Inflammatory macrophage treated with lipopolysaccharide for 1 hour (primary cell): ENCODE measurements at regions not wholly inside any gene's neighbourhood (a gene's known extent, or its start where the extent isn't known, plus 50 kb on each side); places are given as distances from the start of the nearest gene placed in this dataset.
"Not testable (repeated sequence)": the region's sequence is repeated elsewhere in the genome, so short reads cannot be mapped to it uniquely, and the experiment has no call there.

ENCODE experiments used
- DNase-seq, 2 donors: peaks; one replicate each; pipeline ENCODE4 v3.0.0-alpha.2; 2020 to 2022

DNA sequence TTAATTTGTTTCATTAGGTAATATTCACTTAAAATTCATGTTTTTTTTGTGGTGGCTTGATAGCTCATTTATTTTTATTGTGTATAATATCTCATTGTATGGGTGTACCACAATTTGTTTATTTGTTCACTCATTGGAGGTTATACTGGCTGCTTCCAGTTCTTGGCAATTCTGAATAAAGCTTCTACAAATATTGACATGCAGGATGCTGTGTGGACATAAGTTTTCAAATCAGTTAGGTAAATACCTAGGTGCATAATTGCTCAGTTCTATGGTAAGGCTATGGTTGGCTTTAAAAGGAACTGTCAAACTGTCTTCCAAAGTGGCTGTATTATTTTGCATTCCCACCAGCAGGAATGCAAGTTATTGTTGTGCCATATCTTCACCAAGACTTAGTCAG, 504.5 kb upstream of the GALNTL6 start:
- no peak for DNase-seq

DNA sequence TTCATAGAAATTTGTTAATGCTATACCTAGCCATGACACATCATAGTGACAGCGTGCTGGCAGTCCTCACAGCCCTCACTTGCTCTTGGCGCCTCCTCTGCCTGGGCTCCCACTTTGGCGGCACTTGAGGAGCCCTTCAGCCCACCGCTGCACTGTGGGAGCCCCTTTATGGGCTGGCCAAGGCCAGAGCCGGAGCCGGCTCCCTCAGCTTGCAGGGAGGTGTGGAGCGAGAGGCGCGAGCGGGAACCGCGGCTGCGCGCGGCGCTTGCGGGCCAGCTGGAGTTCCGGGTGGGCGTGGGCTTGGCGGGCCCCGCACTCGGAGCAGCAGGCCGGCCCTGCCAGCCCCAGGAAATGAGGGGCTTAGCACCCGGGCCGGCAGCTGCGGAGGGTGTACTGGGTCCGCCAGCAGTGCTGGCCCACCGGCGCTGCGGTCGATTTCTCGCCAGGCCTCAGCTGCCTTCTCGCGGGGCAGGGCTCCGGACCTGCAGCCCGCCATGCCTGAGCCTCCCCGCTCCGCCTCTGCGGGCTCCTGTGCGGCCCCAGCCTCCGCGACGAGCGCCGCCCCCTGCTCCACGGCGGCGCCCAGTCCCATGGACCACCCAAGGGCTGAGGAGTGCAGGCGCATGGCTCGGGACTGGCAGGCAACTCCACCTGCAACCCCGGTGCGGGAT, 515.0 kb upstream of the GALNTL6 start:
- DNase-seq, result not testable (repeated sequence)

DNA sequence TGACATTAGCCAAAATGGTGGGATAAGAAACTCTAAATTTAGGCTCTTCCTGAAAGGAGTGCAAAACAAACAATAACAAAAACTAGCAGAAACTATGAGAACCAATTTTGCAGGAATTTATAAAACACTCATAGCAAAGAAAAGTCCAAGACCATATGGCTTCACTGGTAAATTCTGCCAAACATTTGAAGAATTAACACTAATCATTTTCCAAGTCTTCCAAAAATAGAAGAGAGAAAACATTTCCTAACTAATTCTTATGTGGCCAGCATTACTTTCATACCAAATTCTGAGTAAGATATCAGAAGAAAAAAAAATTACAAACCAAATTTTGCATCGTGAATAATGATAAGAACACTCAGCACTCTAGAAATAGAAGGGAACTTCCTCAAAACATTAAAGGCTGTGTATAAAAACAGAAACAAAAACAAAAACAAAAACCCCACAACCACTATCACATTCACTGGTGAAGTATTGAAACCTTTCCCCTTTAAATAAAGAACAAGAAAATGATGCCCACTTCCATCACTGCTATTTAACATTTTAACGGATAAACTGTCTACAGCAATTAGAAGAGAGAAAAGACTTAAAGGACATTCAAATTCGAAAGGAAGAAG, 524.3 kb upstream of the GALNTL6 start:
- DNase-seq, result no peak

DNA sequence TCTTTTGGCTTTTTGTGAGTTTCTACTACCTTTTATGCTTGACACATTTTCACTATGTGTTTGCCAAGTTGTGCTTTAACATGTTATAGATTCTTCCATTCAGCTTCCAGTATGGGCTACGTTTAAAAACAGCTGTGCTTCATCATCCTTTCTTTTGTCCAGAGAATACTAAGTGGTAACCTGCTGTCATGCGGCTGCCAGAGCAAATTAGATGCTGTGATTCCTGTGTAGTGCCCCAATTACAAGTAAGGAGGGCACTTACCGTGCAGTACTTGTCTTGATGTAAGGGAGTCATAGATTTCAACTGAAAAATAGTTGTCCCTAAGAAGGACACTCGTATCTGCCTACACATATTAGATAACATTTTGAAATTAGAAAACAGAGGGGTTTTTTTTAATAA, 531.8 kb upstream of the GALNTL6 start:
- no peak for DNase-seq

DNA sequence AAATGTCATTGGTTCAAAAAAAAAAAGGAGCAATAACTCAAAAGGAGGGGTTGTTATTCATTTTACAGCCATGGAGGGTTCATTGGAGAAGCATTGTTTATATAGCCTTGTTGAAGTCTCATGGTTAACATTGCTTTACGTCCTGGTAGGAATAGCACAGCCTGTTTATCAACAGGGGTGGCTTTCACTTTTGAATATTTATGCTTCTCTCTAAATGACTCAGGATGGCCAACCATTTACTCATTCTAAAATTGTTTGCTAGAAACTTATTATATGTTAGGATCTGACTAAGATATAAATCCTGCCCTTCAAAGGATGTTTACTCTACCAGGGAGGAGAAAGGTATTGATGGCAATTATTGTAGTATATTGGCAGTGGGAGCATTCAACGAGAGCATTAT, 534.1 kb upstream of the GALNTL6 start:
- DNase-seq, result no peak

DNA sequence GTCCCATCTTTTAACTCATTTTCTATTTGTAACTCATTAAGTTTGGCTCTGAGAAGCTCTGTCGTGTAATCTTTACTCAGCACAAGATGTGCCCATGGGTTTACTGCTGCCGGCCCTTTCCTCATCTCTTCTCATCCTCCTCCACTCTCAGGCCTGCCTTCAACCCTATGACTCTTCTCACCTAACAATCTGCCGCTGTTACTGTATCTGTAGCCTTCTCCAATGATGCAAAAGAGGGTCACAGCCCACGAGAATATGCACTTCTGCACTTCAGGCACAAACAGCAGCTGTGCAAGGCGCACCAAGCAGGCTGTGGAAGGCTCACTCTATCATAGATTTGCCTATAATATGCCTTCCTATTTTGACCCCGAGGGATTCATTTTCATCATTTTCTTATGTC, 546.5 kb upstream of the GALNTL6 start:
- DNase-seq, result no peak

DNA sequence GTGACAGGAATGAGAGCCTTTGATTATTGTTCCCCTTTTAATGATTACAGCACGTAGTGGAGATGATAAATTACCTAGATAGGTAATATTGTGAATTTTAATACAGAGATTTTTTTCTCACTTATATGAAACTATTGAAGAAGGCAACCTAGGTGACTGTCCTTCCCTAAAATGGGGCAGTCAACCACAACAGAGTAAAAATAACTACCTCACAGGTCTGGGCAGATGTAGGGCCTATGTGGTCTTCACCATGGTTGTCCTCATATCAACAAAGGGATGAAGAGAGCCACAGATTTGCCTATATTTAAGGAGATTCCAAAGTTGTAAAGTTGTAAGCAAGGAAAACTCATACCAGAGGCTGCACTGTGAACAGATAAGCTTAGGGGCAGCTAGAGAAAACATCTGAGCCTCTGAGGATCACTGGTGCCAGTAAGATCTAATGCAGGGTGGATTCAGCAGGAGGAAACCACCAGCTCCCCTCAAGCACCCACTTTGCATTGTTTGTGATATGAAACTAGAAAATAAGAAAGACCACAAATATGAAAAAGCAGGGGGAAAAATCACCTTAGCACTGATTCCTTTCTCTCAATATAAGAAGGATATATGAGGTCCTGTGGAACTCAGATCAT, 547.9 kb upstream of the GALNTL6 start:
- DNase-seq, result no peak

DNA sequence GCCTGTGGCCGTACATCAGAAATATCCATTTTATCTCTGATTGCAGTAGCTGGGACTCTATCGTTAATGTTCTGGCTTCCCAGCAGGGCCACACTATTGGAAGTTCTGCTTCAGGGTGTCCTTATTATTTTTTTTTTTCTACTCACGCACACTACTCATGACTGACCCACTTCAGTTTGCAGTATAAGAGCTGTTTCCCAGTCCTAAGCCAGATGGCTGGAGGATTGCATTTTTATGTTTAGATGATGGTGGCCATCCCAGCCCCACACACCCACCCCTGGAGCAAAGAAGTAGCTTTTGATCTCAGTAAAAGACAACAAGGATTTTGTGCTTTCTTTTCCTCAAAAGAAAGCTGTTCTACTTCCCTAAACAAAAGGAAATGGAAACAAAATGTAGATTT, 557.0 kb upstream of the GALNTL6 start:
- DNase-seq, result no peak

DNA sequence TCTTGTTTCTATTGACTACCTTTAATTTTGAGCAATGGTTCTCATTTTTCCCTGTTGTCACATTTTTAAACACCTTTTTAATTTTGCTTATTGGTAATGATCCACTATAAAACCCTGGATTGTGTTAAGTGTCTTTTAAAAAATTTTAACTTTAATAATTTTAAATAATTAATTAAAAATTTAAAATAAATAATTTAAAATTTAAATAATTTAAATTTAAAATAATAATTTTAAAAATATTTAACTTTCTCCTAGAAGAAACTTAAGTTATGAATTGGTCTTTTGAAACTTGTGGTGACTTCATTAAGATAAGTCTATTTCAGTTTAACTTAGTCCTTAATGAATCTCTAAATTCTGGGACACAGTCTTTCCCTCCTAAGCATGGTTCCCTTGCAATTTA, 566.3 kb upstream of the GALNTL6 start:
- DNase-seq, result no peak

DNA sequence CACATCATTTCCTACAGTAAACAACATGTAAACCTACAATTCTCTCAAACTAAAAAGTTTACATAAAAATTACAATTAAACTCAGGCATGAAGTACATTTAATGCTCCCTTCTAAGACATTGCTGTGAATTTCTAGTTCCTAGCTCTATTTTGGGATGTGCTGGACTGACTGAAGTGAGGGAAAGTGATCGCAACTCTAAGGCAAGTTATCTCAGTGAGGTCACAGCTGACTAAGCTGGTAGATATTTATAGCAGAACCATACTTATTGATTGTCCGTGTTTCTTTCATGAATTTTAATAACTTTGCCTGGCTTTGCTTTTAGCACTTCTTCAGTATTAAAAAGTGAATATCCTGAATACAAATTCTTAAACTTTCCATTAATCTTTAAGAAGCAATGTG, 570.4 kb upstream of the GALNTL6 start:
- DNase-seq, result no peak

DNA sequence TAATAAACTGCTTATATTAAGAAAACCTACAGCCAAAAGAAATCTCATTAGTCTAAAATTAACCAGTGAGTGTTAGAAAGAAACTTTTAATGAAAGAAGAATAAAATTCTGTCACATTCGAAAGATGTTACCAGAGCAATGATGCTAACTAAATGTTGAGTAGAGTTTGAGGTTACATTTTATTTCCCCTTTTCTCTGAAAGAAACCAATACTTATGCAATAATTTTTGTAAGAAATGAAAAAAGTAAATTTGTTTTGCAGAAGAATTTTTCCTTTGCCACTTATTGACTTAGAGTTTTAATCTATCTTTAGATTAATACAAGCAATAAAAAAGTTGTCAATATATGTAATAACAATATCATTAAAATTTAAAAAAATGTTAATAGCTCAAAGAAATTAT, 574.0 kb upstream of the GALNTL6 start:
- peak; percentile 20 to 35 for DNase-seq

DNA sequence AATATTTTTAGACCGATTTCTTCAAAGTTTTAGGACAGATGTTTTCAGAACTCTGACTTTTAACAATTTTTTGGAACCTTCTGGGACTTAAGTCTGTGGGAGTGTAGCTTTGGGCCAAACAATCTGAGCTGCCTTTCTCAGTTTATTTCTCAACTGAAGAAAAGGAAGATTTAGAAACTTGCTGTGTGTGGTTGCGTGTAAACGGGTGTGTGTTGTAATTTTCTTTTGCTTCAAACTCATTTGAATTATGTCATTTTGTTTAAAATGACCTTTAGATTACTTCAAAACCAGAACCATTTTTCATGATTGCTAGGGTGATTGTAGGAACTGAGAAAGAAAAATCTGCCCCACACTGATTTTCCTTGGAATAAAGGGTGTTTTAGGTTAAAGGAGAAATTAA, 577.7 kb upstream of the GALNTL6 start:
- peak; percentile 62 to 64 for DNase-seq

DNA sequence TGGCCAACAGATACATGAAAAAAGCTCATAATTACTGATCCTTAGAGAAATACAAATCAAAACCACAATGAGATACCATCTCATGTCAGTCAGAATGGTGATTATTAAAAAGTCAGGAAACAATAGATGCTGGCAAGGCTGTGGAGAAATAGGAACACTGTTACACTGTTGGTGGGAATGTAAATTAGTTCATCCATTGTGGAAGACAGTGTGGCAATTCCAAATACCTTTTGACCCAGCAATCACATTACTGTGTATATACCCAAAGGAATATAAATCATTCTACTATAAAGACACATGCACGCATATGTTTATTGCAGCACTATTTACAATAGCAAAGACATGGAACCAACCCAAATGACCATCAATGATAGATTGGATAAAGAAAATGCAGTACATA, 583.9 kb upstream of the GALNTL6 start:
- DNase-seq, result not testable (repeated sequence)

DNA sequence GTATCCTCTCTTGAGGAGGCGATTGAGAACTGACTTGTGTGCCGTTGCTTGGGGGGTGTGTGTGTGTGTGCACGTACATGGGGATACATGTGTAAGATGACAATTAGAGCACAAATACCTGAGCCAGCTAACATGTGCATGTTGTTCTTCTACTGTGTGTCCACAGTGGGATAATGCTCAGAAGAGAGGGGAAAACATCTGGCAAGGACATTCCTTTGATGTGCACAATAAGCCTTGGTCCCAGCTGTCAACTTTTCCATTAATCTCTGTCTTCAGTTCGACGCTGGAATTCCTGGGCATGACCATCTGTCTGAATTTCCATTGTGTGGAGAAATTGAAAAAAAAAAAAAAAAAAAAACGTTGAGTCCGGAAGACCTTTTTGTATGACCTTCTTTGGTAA, 592.0 kb upstream of the GALNTL6 start:
- no peak for DNase-seq

DNA sequence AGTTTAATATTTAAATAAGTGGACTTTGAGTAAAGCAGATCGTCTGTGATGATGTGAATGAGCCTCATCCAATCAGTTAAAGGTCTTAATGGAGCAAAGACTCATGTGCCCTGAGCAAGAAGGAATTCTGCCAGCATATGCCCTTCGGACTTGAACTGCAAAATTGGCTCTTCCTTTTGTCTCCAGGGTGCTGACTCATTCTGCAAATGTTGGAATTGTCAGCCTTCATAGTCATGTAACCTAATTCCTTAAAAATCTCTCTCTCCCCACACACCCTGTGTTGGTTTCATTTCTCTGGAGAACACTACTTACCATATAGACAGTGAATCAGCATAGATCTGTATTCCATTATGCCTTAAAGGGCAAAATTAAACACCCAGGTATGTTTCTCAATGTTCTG, 609.8 kb upstream of the GALNTL6 start:
- no peak for DNase-seq

DNA sequence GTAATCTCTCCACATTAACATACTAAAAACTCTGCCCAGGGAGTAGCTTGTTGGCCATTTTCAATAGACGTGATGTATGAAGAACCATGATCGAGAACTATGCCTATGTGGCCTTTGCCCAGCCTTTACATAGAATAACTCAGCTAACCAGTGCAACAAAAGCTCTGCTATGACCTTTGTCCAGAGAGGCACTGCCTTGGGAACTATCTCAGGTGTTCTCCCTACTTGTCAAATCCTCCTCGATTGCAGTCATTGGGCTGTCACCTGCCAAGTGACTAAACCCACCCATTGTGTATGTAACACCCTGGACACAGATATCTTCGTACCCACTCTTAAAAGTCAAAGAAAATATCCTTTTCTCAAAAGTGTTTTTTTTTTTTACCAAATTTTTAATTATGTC, 610.3 kb upstream of the GALNTL6 start:
- no peak for DNase-seq

DNA sequence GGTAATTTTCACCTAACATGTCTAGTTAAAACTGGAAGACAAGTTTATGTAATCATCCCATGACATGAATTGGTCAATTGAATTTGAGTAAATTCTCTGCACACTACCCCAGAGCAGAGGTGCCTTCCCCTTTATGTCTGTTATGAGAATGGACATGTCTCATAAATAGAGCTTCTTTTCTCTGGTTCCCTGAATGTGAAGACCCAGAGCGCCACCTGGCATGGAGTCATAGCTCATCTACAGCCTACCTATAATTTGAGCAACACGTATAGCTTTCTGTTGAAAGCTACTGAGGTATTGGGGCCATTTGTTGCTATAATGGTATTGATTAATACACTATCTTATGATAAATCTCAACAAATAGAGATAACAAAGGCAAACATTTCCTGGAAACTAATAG, 626.5 kb upstream of the GALNTL6 start:
- no peak for DNase-seq

DNA sequence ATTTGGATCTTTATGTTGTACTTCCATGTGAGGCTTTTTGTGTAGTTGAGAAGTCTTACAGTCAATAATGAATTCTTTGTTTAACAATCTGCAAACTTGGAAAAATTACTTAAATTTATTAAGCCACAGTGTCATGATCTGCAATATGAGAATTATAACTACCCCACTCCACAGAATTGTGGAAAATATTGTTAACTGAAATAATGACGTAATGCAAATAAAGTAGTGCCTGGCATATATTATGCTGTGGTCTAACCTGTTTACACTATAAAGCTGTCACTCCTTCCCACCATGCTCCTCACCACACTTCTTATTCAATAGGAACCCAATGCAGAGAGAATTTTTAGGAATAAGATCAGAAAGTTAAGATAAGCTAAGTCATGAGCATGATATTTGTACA, 632.1 kb upstream of the GALNTL6 start:
- DNase-seq, result no peak

DNA sequence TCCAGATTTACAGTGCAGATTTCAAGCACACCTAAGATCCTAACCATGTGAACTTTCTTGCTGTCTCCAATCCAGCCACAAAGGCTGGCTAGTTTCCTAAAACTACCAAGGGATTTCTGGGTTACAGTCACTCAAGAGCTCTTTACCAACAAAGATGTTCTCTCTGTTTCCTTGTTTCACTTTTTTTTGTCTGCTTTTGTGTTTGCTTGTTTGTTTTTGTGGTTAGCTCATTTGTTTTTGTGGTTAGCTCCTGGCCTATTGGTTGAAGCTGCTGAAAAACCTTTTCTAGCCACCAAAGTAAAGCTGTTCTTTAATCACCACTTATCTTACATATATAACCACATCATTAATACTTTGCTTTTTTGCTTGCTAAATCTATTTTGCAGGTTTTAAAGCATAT, 642.5 kb upstream of the GALNTL6 start:
- DNase-seq, result no peak

DNA sequence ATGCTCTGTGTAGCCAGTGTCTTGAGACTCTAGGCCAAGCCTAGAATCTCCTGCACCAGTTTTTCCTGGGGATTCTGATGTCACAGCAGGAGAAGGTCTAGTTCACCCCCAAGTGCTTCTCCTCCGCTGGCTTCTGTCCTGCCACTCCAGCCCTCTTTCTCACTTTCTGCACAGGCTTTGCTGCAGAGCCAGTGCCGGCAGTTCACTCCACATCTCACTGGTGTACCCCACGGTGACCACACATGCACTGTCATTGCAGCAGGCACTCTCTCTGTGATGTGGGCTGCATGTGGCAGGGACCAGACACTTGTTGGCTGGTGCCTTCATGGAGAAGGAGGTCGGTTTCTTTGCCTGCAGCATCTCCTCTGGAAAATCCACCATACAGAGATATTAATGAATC, 643.8 kb upstream of the GALNTL6 start:
- DNase-seq, result no peak

DNA sequence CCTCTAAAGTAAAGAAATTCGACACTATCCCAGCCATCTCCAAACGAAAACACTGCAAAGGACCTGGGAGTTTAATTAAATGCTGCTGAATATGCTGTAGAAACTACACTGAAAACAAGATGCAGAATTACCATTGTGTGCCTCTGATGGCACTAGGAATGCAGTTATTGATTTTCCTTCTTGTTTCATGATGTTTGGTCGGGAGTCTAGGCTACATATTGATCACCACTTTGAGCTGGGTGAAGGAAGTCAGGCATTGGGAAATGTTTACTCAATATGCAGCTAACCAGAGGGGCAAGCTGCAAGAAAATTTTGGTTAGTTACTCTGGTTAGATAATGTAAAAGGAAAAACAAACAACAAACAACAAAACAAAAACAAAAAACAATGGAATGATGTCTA, 650.7 kb upstream of the GALNTL6 start:
- no peak for DNase-seq

DNA sequence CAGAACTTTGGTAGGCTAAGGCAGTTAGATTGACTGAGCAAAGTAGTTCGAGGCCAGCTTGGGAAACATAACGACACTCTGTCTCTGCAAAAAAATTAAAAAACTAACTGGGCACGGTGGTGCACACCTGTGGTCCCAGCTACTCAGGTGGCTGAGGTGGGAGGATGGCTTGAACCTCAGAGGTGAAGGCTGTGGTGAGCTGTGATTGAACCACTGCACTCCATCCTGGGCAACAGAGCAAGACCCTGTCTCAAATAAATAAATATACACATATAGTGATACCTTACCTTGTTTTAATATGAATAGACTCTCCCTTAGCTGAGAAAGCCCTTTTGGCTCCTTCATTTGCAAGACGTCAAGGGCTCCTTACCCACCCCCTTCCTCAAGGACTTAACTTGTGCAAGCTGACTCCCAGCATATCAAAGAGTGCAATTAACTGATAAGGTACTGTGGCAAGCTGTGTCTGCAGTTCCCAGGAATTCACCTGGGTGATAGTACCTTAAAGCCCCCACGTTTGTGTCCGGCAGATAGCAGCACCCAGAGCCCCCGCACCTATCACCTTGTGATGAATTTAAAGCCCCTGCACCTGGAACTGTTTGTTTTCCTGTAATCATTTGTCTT, 655.6 kb upstream of the GALNTL6 start:
- no peak for DNase-seq

DNA sequence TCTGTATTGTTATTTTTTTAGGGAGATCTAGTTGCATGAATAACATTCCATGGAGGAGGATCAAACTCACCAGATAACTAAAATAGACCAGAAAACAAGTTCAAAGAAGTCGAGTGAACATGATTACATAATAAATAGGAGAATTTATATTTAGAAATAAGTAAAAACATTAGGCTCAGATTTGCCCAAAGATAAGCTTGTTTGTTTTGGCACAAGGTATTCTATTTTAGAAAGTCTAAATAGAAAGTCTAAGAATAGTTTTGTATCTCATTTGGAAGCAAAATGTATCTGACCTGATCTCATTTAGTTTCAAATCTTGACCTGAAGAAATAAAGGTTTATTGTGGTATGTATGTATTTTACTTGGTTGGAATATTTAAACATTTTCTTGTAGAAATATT, 670.6 kb upstream of the GALNTL6 start:
- no peak for DNase-seq

DNA sequence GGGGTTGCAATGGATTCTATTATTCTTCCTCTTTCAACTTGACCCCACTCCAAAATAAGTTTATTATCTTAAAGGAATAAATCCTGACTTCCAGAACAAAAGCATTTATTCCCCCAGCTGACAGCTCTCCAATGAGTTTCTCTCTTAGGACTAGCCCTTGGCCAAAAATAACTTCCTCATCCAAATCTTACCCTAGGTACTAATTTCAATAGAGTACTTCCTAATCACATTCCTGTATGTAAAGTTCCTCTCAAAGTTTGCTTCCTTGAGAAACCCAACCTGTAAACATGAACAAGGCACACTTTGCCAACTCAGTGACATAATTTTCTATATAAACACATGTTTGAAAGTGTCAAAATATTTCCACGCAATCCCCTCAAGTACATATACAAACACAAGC, 671.2 kb upstream of the GALNTL6 start:
- DNase-seq, result no peak
